Activated naive CD8-positive, alpha-beta T cell treated with anti-CD3 and anti-CD28 coated beads for 36 hours (primary cell): ENCODE measurements at regions not wholly inside any gene's neighbourhood (a gene's known extent, or its start where the extent isn't known, plus 50 kb on each side); places are given as distances from the start of the nearest gene placed in this dataset.
"Not testable (repeated sequence)": the region's sequence is repeated elsewhere in the genome, so short reads cannot be mapped to it uniquely, and the experiment has no call there.

Source experiments
- DNase-seq: peaks from one replicate; pipeline ENCODE4 v3.0.0; 2021
- H3K27ac Mint-ChIP-seq: one replicate; pipeline ENCODE4 v1.8.0; 2022; ENCODE audit warnings: mild to moderate bottlenecking, moderate library complexity, mixed read lengths
- H3K27me3 Mint-ChIP-seq: one replicate; pipeline ENCODE4 v1.8.0; 2022; ENCODE audit warnings: mild to moderate bottlenecking, mixed read lengths
- H3K36me3 Mint-ChIP-seq: one replicate; pipeline ENCODE4 v1.8.0; 2021; ENCODE audit warnings: mild to moderate bottlenecking, mixed read lengths
- H3K4me1 Mint-ChIP-seq: one replicate; pipeline ENCODE4 v1.8.0; 2021; ENCODE audit warnings: mixed read lengths
- H3K4me3 Mint-ChIP-seq: one replicate; pipeline ENCODE4 v1.8.0; 2022; ENCODE audit warnings: mild to moderate bottlenecking, moderate library complexity, mixed read lengths
- H3K9me3 Mint-ChIP-seq: one replicate; pipeline ENCODE4 v1.8.0; 2022; ENCODE audit warnings: mixed read lengths

DNA sequence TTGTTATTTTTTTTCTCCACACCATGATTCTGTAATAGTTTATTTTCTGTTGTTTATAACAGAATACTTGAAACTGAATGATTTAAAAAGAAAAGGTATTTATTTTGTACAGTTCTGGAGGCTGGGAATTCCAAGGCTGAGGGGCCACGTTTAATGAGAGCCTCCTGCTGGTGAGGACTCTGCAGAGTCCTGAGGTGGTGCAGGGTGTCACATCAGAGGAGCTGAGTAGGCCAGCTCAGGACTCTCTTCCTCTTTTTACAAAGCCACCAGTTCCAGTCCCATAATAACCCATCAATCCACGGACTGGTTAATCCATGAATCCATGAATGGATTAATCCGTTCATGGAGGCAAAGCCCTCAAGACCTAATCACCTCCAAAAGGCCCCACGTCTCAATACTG is 71.6 kb downstream of the TFAP2A start:
- H3K27ac Mint-ChIP-seq, result no peak overlapping the region
- peaks cover 4% of the 10 kb centered on the region for H3K27me3 Mint-ChIP-seq
- DNase-seq, result no peak
- no peak overlapping the region for H3K4me3 Mint-ChIP-seq
- H3K4me1 Mint-ChIP-seq, result no peaks in the 10 kb centered on the region
- no peaks in the 10 kb centered on the region for H3K36me3 Mint-ChIP-seq
- H3K9me3 Mint-ChIP-seq, result no peaks in the 10 kb centered on the region

- no peaks in the 10 kb centered on the region for H3K9me3 Mint-ChIP-seq
These were observed 73.3 kb downstream of the TFAP2A start for GRCh38 chr6:10341605-10342004.

GRCh38 chr6:10338151-10338550 is 76.7 kb downstream of the TFAP2A start:
- no peak for DNase-seq
- no peaks in the 10 kb centered on the region for H3K9me3 Mint-ChIP-seq
- H3K27me3 Mint-ChIP-seq, result no peaks in the 10 kb centered on the region
- H3K36me3 Mint-ChIP-seq, result no peaks in the 10 kb centered on the region
- H3K4me3 Mint-ChIP-seq, result no peak overlapping the region
- H3K4me1 Mint-ChIP-seq, result no peaks in the 10 kb centered on the region
- no peak overlapping the region for H3K27ac Mint-ChIP-seq

More at GRCh38 chr6:10341605-10342004, 73.3 kb downstream of the TFAP2A start:
- DNase-seq, result no peak
- Mint-ChIP-seq H3K27me3 (peaks cover 4% of the 10 kb centered on the region), H3K4me3 (no peak overlapping the region), H3K27ac (no peak overlapping the region), H3K4me1 (no peaks in the 10 kb centered on the region), H3K36me3 (no peaks in the 10 kb centered on the region)

DNA sequence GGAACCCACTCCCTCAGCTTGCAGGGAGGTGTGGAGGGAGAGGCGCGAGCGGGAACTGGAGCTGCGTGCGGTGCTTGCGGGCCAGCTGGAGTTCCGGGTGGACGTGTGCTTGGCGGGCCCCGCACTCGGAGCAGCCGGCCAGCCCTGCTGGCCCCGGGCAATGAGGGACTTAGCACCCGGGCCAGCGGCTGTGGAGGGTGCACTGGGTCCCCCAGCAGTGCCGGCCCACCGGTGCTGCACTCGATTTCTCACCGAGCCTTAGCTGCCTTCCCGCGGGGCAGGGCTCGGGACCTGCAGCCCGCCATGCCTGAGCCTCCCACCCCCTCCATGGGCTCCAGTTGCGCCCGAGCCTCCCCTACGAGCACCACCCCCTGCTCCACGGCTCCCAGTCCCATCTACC is 77.5 kb downstream of the TFAP2A start:
- H3K27ac Mint-ChIP-seq, H3K36me3 Mint-ChIP-seq, H3K27me3 Mint-ChIP-seq, H3K4me1 Mint-ChIP-seq, H3K4me3 Mint-ChIP-seq, H3K9me3 Mint-ChIP-seq, DNase-seq: not testable (repeated sequence)

- no peak for DNase-seq
- Mint-ChIP-seq H3K36me3 (no peaks in the 10 kb centered on the region), H3K4me3 (no peak overlapping the region)
These were observed 82.8 kb downstream of the TFAP2A start for GRCh38 chr6:10332111-10332510.

DNA sequence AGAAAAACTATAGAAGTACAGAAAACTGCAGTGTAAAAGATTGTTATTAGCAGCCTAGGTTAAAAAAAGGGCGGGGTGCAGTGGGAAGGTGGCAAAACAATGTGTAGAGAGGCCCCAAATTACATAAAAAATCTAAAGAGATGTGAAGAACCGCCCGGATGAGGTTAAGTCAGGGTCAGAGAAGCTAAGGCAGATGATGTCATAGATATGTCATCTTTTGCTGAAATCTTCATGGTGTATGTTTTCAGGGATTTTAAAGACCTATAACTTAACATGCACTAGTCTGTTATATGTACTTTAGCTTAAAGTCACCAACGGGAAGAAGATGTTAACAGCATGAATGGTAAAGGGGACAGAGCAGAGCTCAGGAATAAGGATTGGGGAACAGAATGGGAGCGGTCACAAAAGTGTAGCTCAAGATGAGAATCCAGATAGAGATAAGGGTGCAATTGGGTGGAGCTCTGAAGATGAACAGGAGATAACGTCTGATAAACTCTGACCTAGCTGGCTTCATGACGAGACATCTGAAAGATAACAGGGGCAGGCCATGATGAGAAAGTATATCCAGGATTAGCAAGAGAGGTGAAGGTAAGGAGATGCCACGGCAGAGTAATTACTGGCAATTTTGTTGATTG is 83.4 kb downstream of the TFAP2A start:
- H3K27me3 Mint-ChIP-seq, result no peaks in the 10 kb centered on the region
- no peak for DNase-seq
- no peaks in the 10 kb centered on the region for H3K36me3 Mint-ChIP-seq
- no peak overlapping the region for H3K27ac Mint-ChIP-seq
- no peaks in the 10 kb centered on the region for H3K9me3 Mint-ChIP-seq
- no peak overlapping the region for H3K4me3 Mint-ChIP-seq
- H3K4me1 Mint-ChIP-seq, result no peaks in the 10 kb centered on the region

More at GRCh38 chr6:10332111-10332510, 82.8 kb downstream of the TFAP2A start:
- no peaks in the 10 kb centered on the region for H3K27me3 Mint-ChIP-seq
- H3K4me1 Mint-ChIP-seq, result no peaks in the 10 kb centered on the region
- no peak overlapping the region for H3K27ac Mint-ChIP-seq
- H3K9me3 Mint-ChIP-seq, result no peaks in the 10 kb centered on the region

- Mint-ChIP-seq H3K9me3 (no peaks in the 10 kb centered on the region), H3K4me1 (no peaks in the 10 kb centered on the region)
These were observed 84.4 kb downstream of the TFAP2A start for GRCh38 chr6:10330515-10330914.

DNA sequence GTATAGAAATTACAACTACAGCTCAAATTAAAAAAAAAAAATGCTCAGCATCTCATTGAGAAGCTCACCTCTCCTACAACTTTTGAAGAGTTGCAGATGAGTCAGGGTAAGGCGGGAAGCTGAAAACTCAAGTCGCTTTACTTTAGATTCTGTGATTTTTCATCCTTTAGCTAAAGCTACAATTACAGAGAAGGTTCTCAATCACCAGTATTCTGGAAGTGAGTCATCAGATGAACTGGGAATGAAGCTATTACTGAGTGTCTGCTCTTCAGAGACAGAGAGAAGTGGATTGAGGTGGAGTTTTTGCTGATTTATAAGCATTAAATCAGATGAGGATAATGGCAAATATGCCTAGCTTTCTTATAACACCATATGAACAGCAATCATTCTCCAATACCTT is 91.9 kb downstream of the TFAP2A start:
- peaks cover 7% of the 10 kb centered on the region for H3K9me3 Mint-ChIP-seq
- H3K27ac Mint-ChIP-seq, result no peak overlapping the region
- peaks cover 3% of the 10 kb centered on the region for H3K27me3 Mint-ChIP-seq
- no peaks in the 10 kb centered on the region for H3K36me3 Mint-ChIP-seq
- DNase-seq, result no peak
- no peaks in the 10 kb centered on the region for H3K4me1 Mint-ChIP-seq
- H3K4me3 Mint-ChIP-seq, result no peak overlapping the region

More at GRCh38 chr6:10330515-10330914, 84.4 kb downstream of the TFAP2A start:
- Mint-ChIP-seq H3K27ac (no peak overlapping the region), H3K36me3 (no peaks in the 10 kb centered on the region), H3K27me3 (no peaks in the 10 kb centered on the region), H3K4me3 (no peak overlapping the region)
- no peak for DNase-seq

DNA sequence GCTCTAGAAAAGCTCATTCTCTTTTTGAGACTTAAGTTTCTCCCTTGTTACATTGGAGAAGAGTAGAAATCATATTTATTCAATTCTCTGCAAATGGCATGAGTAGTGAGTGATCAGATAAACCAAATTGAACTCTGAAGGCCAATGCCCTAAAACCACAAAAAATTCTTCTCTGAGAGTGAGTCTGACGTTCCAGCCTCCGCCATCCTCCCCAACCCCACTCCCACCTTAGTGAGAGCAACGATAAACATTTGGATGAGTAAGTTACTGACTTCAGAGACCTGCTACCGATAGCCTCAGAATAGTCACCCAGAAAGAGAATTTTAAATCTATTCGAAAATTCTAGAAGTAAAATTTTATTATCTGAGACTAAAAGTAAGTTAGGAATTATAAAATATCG is 94.6 kb downstream of the TFAP2A start:
- no peaks in the 10 kb centered on the region for H3K4me1 Mint-ChIP-seq
- H3K9me3 Mint-ChIP-seq, result peaks cover 7% of the 10 kb centered on the region
- H3K27me3 Mint-ChIP-seq, result peaks cover 3% of the 10 kb centered on the region
- H3K36me3 Mint-ChIP-seq, result no peaks in the 10 kb centered on the region
- no peak overlapping the region for H3K4me3 Mint-ChIP-seq
- no peak overlapping the region for H3K27ac Mint-ChIP-seq
- no peak for DNase-seq

DNA sequence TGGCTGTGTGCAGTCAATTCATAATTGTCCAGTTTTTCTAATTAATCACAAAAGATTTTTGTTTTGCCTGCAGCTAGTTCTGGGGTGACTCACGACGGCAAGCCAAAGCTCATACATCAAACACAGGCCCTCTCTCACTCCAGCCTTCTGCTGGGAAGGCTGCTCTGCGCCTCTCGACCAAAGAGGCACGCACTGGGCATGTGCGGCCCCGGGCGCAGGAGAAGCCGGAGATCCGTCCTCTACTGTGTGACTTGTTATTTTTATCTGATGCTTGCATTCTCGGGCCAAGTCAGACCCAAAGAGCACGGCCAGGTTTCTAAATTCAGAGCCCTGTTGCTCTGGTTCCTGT is 98.5 kb downstream of the TFAP2A start:
- no peak for DNase-seq
- Mint-ChIP-seq H3K4me1 (no peaks in the 10 kb centered on the region), H3K27me3 (peaks cover 3% of the 10 kb centered on the region)

DNA sequence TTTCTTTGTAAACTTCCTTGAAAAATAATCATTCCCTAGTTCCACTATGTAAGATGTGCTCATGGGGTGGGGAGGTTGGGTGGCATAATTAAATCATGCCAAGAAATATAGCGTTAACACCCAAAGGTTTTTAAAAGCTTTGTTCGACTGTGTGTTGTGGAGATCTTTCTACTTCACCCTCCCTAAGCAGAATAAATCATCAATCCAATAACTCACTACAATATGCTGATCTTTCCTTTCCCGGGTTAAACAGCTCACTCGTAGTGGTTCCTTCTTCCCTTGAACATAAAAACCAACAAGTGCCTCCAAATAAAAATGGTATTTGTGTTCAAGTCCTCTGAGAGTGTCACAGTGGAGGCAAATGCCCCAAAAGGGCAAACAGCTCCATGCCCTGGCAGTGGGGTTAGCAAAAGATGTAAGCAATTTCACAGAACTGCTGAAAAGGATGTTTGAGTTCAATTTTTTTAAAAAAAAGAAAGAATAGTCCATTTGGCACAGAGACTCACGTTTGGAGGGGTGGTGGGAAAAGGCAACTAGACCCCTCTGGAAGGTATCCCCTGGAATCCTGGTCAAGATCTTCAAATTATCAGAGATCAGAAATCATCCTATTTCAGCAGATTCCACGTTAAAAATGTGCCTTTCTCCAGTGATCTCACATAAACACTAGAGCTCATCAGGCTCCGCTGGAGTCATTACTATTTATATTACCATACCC is 99.1 kb downstream of the TFAP2A start:
- no peak for DNase-seq
- H3K27ac Mint-ChIP-seq, result no peak overlapping the region

More for the DNA sequence above, 98.5 kb downstream of the TFAP2A start:
- Mint-ChIP-seq H3K4me3 (no peak overlapping the region), H3K27ac (no peak overlapping the region), H3K9me3 (peaks cover 7% of the 10 kb centered on the region), H3K36me3 (no peaks in the 10 kb centered on the region)

GRCh38 chr6:10315034-10315433 is 99.8 kb downstream of the TFAP2A start:
- Mint-ChIP-seq H3K27ac (no peak overlapping the region), H3K27me3 (peaks cover 6% of the 10 kb centered on the region), H3K4me3 (no peak overlapping the region), H3K4me1 (no peaks in the 10 kb centered on the region), H3K36me3 (no peaks in the 10 kb centered on the region), H3K9me3 (peaks cover 7% of the 10 kb centered on the region)
- DNase-seq, result no peak

More for the DNA sequence above, 99.1 kb downstream of the TFAP2A start:
- Mint-ChIP-seq H3K27me3 (peaks cover 3% of the 10 kb centered on the region), H3K9me3 (peaks cover 7% of the 10 kb centered on the region), H3K4me1 (no peaks in the 10 kb centered on the region), H3K4me3 (no peak overlapping the region), H3K36me3 (no peaks in the 10 kb centered on the region)

- peaks cover 10% of the 10 kb centered on the region for H3K27me3 Mint-ChIP-seq
- DNase-seq, result no peak
- no peaks in the 10 kb centered on the region for H3K4me1 Mint-ChIP-seq
- H3K9me3 Mint-ChIP-seq, result peaks cover 5% of the 10 kb centered on the region
- no peaks in the 10 kb centered on the region for H3K36me3 Mint-ChIP-seq
- H3K4me3 Mint-ChIP-seq, result no peak overlapping the region
- no peak overlapping the region for H3K27ac Mint-ChIP-seq
These were observed 100.5 kb downstream of the TFAP2A start for GRCh38 chr6:10314163-10314955.

- Mint-ChIP-seq H3K27ac (no peak overlapping the region), H3K27me3 (peaks cover 7% of the 10 kb centered on the region), H3K36me3 (no peaks in the 10 kb centered on the region), H3K4me1 (no peaks in the 10 kb centered on the region), H3K4me3 (no peak overlapping the region), H3K9me3 (peaks cover 1% of the 10 kb centered on the region)
- DNase-seq, result no peak
These were observed 101.1 kb downstream of the TFAP2A start for GRCh38 chr6:10313799-10314162.

DNA sequence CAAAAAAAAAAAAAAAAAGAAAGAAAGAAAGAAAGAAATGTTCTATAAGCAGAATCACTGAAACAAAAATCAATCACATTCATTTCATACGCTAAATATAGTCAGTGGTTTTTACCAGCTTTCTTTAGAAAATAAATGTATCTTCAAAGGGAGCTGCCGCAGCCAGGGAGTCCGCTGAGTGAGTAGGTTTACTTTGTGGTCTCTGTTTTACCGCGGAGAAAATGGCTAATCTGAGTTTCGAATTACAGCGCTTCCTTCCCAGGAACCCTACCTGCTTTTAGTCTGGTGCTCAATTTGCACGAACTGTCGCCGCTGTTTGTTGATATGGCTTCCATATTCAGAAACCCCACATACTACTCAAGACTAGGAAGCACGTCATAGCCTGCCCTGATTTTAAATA is 102.4 kb downstream of the TFAP2A start:
- Mint-ChIP-seq H3K36me3 (no peaks in the 10 kb centered on the region), H3K4me1 (no peaks in the 10 kb centered on the region), H3K27ac (no peak overlapping the region), H3K27me3 (peaks cover 7% of the 10 kb centered on the region), H3K9me3 (no peaks in the 10 kb centered on the region), H3K4me3 (no peak overlapping the region)
- DNase-seq, result no peak
